ENCODE measurements at regions not wholly inside any gene's neighbourhood (a gene's known extent, or its start where the extent isn't known, plus 50 kb on each side); places are given as distances from the start of the nearest gene placed in this dataset.

- no peak for TF ChIP-seq CTCF (IDR thresholded peaks at IDR 0.05; ENCODE audit: low read depth, low read length)
- no peak for DNase-seq (ENCODE audit: extremely low read depth, low read depth)
Observed at GRCh38 chr4:170672381-170672965, 582.7 kb upstream of the AADAT start.

- DNase-seq (ENCODE audit: extremely low read depth, low read depth) = no peak
- no peak for TF ChIP-seq CTCF (IDR thresholded peaks at IDR 0.05; ENCODE audit: low read depth, low read length)
Observed at GRCh38 chr4:170671171-170671570, 581.4 kb upstream of the AADAT start.

- TF ChIP-seq CTCF (IDR thresholded peaks at IDR 0.05; ENCODE audit: low read depth, low read length) = no peak
- DNase-seq (ENCODE audit: extremely low read depth, low read depth) = no peak
Observed at GRCh38 chr4:170667814-170668213, 578.1 kb upstream of the AADAT start.

- DNase-seq (ENCODE audit: extremely low read depth, low read depth) = no peak
- no peak for TF ChIP-seq CTCF (IDR thresholded peaks at IDR 0.05; ENCODE audit: low read depth, low read length)
Observed at GRCh38 chr4:170666909-170667308, 577.2 kb upstream of the AADAT start.

GRCh38 chr4:170662250-170662649 is 572.5 kb upstream of the AADAT start:
- TF ChIP-seq CTCF (IDR thresholded peaks at IDR 0.05; ENCODE audit: low read depth, low read length) = no peak
- DNase-seq (ENCODE audit: extremely low read depth, low read depth) = no peak

- no peak for TF ChIP-seq CTCF (IDR thresholded peaks at IDR 0.05; ENCODE audit: low read depth, low read length)
Observed at GRCh38 chr4:170657761-170658160, 568.0 kb upstream of the AADAT start.

GRCh38 chr4:170656506-170656905 is 566.8 kb upstream of the AADAT start:
- TF ChIP-seq CTCF (IDR thresholded peaks at IDR 0.05; ENCODE audit: low read depth, low read length) = no peak
- no peak for DNase-seq (ENCODE audit: extremely low read depth, low read depth)

More at GRCh38 chr4:170657761-170658160, 568.0 kb upstream of the AADAT start:
- DNase-seq (ENCODE audit: extremely low read depth, low read depth) = no peak

Data from AG09319 (cell line).